WTC11 (cell line): ENCODE measurements at regions not wholly inside any gene's neighbourhood (a gene's known extent, or its start where the extent isn't known, plus 50 kb on each side); places are given as distances from the start of the nearest gene placed in this dataset.

Experiments used
- ATAC-seq: fragments of 200-7000 bp; cut with Tn5 transposase; 2 replicates; pipeline ENCODE4 v1.10.0; 2021; ENCODE audit warnings: mild to moderate bottlenecking, moderate library complexity
- CTCF ChIA-PET: fragments of 300-600 bp; sonication (Branson Sonifier 250); formaldehyde crosslinking; loops from one replicate; lab custom pipeline; 2021; ENCODE audit warnings: antibody characterized with exemption; lab: Charles Lee
- POLR2A ChIA-PET: fragments of 350-600 bp; sonication (Branson Sonifier 250); formaldehyde crosslinking; loops from one replicate; lab custom pipeline; 2021; ENCODE audit warnings: antibody characterized with exemption; lab: Charles Lee
- DNase-seq: peaks from one replicate; pipeline ENCODE4 v3.0.0; 2021; ENCODE audit warnings: low spot score
- H3K27ac Mint-ChIP-seq: 2 replicates; pipeline ENCODE4 v1.8.0; 2021; ENCODE audit warnings: mixed read lengths
- H3K27me3 Mint-ChIP-seq: 2 replicates; pipeline ENCODE4 v1.8.0; 2021; ENCODE audit warnings: low read depth, mild to moderate bottlenecking, moderate library complexity, mixed read lengths
- H3K36me3 Mint-ChIP-seq: 2 replicates; pipeline ENCODE4 v1.8.0; 2021; ENCODE audit warnings: mixed read lengths
- H3K4me1 Mint-ChIP-seq: 2 replicates; pipeline ENCODE4 v1.8.0; 2022; ENCODE audit warnings: mixed read lengths
- H3K4me3 Mint-ChIP-seq: 2 replicates; pipeline ENCODE4 v1.8.0; 2021; ENCODE audit warnings: mild to moderate bottlenecking, moderate library complexity, mixed read lengths
- H3K9me3 Mint-ChIP-seq: 2 replicates; pipeline ENCODE4 v1.8.0; 2021; ENCODE audit warnings: mixed read lengths
- ATF1 ChIP-seq: sonication (generic); formaldehyde crosslinking; IDR thresholded peaks from 2 replicates; pipeline ENCODE4 v1.8.1; 2023; ENCODE audit warnings: mild to moderate bottlenecking, moderate library complexity, missing genetic modification reagents
- ELF4 ChIP-seq: sonication (generic); formaldehyde crosslinking; IDR thresholded peaks from 2 replicates; pipeline ENCODE4 v1.8.1; 2022; ENCODE audit warnings: low read depth, mild to moderate bottlenecking, moderate library complexity, missing genetic modification reagents
- EMX1 ChIP-seq: fragments of 250-450 bp; sonication (Bioruptor Pico); IDR thresholded peaks from 2 replicates; pipeline ENCODE4 v1.8.0; 2021; ENCODE audit warnings: mild to moderate bottlenecking
- FOXJ3 ChIP-seq: sonication (generic); formaldehyde crosslinking; IDR thresholded peaks from 2 replicates; pipeline ENCODE4 v1.9.0; 2021; ENCODE audit warnings: missing genetic modification reagents, mild to moderate bottlenecking, borderline replicate concordance
- GRHL2 ChIP-seq: fragments of 250-450 bp; sonication (Bioruptor Pico); IDR thresholded peaks from 2 replicates; pipeline ENCODE4 v1.8.0; 2022; ENCODE audit warnings: mild to moderate bottlenecking, moderate library complexity; ENCODE audit not compliant: insufficient replicate concordance, severe bottlenecking
- MXD4 ChIP-seq: fragments of 250-450 bp; sonication (Bioruptor Pico); IDR thresholded peaks from 2 replicates; pipeline ENCODE4 v1.8.0; 2021; ENCODE audit warnings: mild to moderate bottlenecking, moderate library complexity, borderline replicate concordance
- NFYB ChIP-seq: sonication (generic); formaldehyde crosslinking; conservative IDR thresholded peaks from 2 replicates; pipeline ENCODE4 v1.8.0; 2022; ENCODE audit warnings: low read depth, missing genetic modification reagents
- NR1H2 ChIP-seq: sonication (generic); formaldehyde crosslinking; IDR thresholded peaks from 2 replicates; pipeline ENCODE4 v1.9.0; 2021; ENCODE audit warnings: mild to moderate bottlenecking, moderate library complexity, missing genetic modification reagents
- SOX15 ChIP-seq: fragments of 250-450 bp; sonication (Bioruptor Pico); IDR thresholded peaks from 2 replicates; pipeline ENCODE4 v1.9.0; 2021; ENCODE audit warnings: mild to moderate bottlenecking
- TCF7 ChIP-seq: sonication (generic); formaldehyde crosslinking; IDR thresholded peaks from 2 replicates; pipeline ENCODE4 v1.8.0; 2022; ENCODE audit warnings: mild to moderate bottlenecking, low read depth, missing genetic modification reagents, moderate library complexity
- ZBTB21 ChIP-seq: sonication (generic); formaldehyde crosslinking; IDR thresholded peaks from 2 replicates; pipeline ENCODE4 v1.8.1; 2023; ENCODE audit warnings: mild to moderate bottlenecking, missing genetic modification reagents, borderline replicate concordance
- ZNF138 ChIP-seq: sonication (generic); formaldehyde crosslinking; conservative IDR thresholded peaks from 2 replicates; pipeline ENCODE4 v1.8.1; 2022; ENCODE audit warnings: mild to moderate bottlenecking, moderate library complexity, missing genetic modification reagents
- ZNF219 ChIP-seq: sonication (generic); formaldehyde crosslinking; IDR thresholded peaks from 2 replicates; pipeline ENCODE4 v1.8.0; 2023; ENCODE audit warnings: missing genetic modification reagents, mild to moderate bottlenecking, borderline replicate concordance
- ZNF232 ChIP-seq: sonication (generic); formaldehyde crosslinking; IDR thresholded peaks from 2 replicates; pipeline ENCODE4 v1.8.0; 2022; ENCODE audit warnings: mild to moderate bottlenecking, missing genetic modification reagents
- TF ChIP-seq, protein P1 (sequence below): fragments of 200-600 bp; IDR thresholded peaks from 2 replicates; pipeline ENCODE4 v1.8.0; 2022; ENCODE audit warnings: antibody characterized with exemption
- TF ChIP-seq, protein P2 (sequence below): fragments of 250-450 bp; sonication (Bioruptor Pico); IDR thresholded peaks from 2 replicates; pipeline ENCODE4 v2.1.2; 2022; ENCODE audit warnings: mild to moderate bottlenecking, moderate library complexity
- TF ChIP-seq, protein P3 (sequence below): sonication (generic); formaldehyde crosslinking; IDR thresholded peaks from 2 replicates; pipeline ENCODE4 v1.8.1; 2023; ENCODE audit warnings: mild to moderate bottlenecking, moderate library complexity, missing genetic modification reagents
- TF ChIP-seq, protein P4 (sequence below): sonication (generic); formaldehyde crosslinking; IDR thresholded peaks from 2 replicates; pipeline ENCODE4 v1.8.0; 2022; ENCODE audit warnings: missing genetic modification reagents
- TF ChIP-seq, protein P5 (sequence below): sonication (generic); formaldehyde crosslinking; IDR thresholded peaks from 2 replicates; pipeline ENCODE4 v1.8.1; 2022; ENCODE audit warnings: low read depth, missing genetic modification reagents, borderline replicate concordance

DNA sequence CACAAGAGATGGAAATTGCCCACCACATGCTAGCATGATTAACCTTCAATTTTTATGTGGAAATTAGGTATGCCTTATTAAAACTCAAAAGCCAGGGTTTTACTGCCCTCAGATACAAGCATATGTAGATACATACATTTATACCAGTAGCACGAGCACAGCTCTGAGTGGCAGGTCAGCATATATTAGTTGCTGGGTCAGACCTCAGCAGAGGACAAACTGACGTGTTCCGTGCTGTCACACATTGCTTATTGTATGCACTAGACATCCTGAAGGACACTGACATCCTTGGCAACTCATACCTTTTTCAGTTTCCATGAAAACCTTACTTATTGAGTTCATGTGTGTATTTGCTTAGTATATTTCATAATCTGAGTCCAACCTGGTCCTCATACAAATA lies 307.7 kb downstream of the TLE1 start:
- Mint-ChIP-seq H3K4me3 (no peak overlapping the region), H3K4me1 (0 out of 2 replicates have a peak, but pooled peaks cover 7% of the 10 kb centered on the region), H3K27ac (no peak overlapping the region)
- ATAC-seq (no peak), DNase-seq (no peak)
- POLR2A ChIA-PET: no interaction called here
- TF ChIP-seq ZNF232 (CRISPR knock-in tag): no peak
- TF ChIP-seq, protein P1, sequence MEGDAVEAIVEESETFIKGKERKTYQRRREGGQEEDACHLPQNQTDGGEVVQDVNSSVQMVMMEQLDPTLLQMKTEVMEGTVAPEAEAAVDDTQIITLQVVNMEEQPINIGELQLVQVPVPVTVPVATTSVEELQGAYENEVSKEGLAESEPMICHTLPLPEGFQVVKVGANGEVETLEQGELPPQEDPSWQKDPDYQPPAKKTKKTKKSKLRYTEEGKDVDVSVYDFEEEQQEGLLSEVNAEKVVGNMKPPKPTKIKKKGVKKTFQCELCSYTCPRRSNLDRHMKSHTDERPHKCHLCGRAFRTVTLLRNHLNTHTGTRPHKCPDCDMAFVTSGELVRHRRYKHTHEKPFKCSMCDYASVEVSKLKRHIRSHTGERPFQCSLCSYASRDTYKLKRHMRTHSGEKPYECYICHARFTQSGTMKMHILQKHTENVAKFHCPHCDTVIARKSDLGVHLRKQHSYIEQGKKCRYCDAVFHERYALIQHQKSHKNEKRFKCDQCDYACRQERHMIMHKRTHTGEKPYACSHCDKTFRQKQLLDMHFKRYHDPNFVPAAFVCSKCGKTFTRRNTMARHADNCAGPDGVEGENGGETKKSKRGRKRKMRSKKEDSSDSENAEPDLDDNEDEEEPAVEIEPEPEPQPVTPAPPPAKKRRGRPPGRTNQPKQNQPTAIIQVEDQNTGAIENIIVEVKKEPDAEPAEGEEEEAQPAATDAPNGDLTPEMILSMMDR: no peak
- no peak for TF ChIP-seq FOXJ3 (CRISPR knock-in tag)
- TF ChIP-seq, protein P2, sequence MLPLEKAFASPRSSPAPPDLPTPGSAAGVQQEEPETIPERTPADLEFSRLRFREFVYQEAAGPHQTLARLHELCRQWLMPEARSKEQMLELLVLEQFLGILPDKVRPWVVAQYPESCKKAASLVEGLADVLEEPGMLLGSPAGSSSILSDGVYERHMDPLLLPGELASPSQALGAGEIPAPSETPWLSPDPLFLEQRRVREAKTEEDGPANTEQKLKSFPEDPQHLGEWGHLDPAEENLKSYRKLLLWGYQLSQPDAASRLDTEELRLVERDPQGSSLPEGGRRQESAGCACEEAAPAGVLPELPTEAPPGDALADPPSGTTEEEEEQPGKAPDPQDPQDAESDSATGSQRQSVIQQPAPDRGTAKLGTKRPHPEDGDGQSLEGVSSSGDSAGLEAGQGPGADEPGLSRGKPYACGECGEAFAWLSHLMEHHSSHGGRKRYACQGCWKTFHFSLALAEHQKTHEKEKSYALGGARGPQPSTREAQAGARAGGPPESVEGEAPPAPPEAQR (CRISPR knock-in tag): no peak
- TF ChIP-seq MXD4 (CRISPR knock-in tag): no peak
- TF ChIP-seq ZBTB21 (CRISPR knock-in tag): no peak
- no peak for TF ChIP-seq ATF1 (CRISPR knock-in tag)
- no peak for TF ChIP-seq GRHL2 (CRISPR knock-in tag)
- TF ChIP-seq EMX1 (CRISPR knock-in tag): no peak
- TF ChIP-seq, all 79 proteins: peak for 0
- H3K9me3 Mint-ChIP-seq: peaks cover 18% of the 10 kb centered on the region
- H3K27me3 Mint-ChIP-seq: no peaks in the 10 kb centered on the region
- CTCF ChIA-PET: no interaction called here
- H3K36me3 Mint-ChIP-seq: 0 out of 2 replicates have a peak, but pooled peaks cover 9% of the 10 kb centered on the region

DNA sequence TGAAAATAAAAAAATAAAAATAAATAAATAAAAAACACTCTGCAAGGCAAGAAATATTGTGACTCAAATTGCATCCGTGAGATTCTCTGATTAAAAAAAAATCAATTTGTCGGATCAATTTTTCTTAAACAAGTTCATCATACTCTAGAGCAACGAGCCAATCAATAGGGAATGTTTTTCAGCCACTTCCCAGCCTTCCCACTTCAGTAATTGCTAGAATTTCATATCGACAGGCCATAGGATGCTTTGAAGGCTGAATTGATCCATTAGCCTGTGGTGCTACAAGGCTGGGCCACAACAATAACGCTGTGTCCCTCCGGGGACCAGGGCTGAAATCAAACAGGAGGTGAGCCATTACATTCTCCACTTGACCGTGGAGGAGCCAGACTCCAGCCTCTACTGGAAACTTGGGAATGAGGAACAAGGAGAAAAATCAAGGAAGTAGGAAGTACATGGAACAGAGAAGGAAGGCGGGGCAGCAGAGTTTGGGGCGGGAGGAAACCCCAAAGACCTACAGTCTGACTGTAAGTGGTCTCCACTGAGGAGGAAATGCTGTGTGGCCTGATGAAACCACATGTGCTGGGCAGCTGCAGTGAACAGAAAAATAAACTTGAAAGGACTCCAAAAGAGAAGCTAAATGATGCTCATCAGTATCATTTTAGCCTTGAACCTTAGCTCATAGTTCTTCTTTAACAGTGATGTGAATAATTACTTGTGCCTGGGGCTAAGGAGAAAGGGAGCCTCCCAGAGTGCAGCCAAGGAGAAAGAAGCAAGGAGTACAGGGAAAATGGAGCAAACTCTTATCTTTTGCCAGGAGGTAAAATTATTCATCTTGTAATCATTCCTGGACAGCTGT lies 308.6 kb downstream of the TLE1 start:
- POLR2A ChIA-PET: no interaction called here
- TF ChIP-seq, protein P3, sequence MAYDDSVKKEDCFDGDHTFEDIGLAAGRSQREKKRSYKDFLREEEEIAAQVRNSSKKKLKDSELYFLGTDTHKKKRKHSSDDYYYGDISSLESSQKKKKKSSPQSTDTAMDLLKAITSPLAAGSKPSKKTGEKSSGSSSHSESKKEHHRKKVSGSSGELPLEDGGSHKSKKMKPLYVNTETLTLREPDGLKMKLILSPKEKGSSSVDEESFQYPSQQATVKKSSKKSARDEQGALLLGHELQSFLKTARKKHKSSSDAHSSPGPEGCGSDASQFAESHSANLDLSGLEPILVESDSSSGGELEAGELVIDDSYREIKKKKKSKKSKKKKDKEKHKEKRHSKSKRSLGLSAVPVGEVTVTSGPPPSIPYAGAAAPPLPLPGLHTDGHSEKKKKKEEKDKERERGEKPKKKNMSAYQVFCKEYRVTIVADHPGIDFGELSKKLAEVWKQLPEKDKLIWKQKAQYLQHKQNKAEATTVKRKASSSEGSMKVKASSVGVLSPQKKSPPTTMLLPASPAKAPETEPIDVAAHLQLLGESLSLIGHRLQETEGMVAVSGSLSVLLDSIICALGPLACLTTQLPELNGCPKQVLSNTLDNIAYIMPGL (CRISPR knock-in tag): no peak
- TF ChIP-seq SOX15 (CRISPR knock-in tag) (no peak), ZNF232 (CRISPR knock-in tag) (no peak), TCF7 (CRISPR knock-in tag) (no peak), ELF4 (CRISPR knock-in tag) (no peak), ZNF219 (no peak), NFYB (CRISPR knock-in tag) (no peak), FOXJ3 (CRISPR knock-in tag) (no peak), ZNF138 (CRISPR knock-in tag) (no peak), NR1H2 (CRISPR knock-in tag) (no peak)
- TF ChIP-seq, protein P4, sequence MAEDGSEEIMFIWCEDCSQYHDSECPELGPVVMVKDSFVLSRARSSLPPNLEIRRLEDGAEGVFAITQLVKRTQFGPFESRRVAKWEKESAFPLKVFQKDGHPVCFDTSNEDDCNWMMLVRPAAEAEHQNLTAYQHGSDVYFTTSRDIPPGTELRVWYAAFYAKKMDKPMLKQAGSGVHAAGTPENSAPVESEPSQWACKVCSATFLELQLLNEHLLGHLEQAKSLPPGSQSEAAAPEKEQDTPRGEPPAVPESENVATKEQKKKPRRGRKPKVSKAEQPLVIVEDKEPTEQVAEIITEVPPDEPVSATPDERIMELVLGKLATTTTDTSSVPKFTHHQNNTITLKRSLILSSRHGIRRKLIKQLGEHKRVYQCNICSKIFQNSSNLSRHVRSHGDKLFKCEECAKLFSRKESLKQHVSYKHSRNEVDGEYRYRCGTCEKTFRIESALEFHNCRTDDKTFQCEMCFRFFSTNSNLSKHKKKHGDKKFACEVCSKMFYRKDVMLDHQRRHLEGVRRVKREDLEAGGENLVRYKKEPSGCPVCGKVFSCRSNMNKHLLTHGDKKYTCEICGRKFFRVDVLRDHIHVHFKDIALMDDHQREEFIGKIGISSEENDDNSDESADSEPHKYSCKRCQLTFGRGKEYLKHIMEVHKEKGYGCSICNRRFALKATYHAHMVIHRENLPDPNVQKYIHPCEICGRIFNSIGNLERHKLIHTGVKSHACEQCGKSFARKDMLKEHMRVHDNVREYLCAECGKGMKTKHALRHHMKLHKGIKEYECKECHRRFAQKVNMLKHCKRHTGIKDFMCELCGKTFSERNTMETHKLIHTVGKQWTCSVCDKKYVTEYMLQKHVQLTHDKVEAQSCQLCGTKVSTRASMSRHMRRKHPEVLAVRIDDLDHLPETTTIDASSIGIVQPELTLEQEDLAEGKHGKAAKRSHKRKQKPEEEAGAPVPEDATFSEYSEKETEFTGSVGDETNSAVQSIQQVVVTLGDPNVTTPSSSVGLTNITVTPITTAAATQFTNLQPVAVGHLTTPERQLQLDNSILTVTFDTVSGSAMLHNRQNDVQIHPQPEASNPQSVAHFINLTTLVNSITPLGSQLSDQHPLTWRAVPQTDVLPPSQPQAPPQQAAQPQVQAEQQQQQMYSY: no peak
- TF ChIP-seq, protein P5, sequence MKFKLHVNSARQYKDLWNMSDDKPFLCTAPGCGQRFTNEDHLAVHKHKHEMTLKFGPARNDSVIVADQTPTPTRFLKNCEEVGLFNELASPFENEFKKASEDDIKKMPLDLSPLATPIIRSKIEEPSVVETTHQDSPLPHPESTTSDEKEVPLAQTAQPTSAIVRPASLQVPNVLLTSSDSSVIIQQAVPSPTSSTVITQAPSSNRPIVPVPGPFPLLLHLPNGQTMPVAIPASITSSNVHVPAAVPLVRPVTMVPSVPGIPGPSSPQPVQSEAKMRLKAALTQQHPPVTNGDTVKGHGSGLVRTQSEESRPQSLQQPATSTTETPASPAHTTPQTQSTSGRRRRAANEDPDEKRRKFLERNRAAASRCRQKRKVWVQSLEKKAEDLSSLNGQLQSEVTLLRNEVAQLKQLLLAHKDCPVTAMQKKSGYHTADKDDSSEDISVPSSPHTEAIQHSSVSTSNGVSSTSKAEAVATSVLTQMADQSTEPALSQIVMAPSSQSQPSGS: no peak

More for the DNA sequence above, 308.6 kb downstream of the TLE1 start:
- no peak for ATAC-seq
- Mint-ChIP-seq H3K4me1 (peaks cover 11% of the 10 kb centered on the region), H3K4me3 (no peak overlapping the region), H3K36me3 (0 out of 2 replicates have a peak, but pooled peaks cover 9% of the 10 kb centered on the region), H3K27me3 (no peaks in the 10 kb centered on the region), H3K9me3 (peaks cover 18% of the 10 kb centered on the region), H3K27ac (no peak overlapping the region)
- no peak for DNase-seq
- CTCF ChIA-PET: no interaction called here
